GM13976 (cell line): ENCODE measurements at regions not wholly inside any gene's neighbourhood (a gene's known extent, or its start where the extent isn't known, plus 50 kb on each side); places are given as distances from the start of the nearest gene placed in this dataset.
"Not testable (repeated sequence)": the region's sequence is repeated elsewhere in the genome, so short reads cannot be mapped to it uniquely, and the experiment has no call there.

Experiments used
- DNase-seq: peaks from one replicate; pipeline ENCODE4 v3.0.0; 2012; ENCODE audit warnings: low spot score
- in situ Hi-C: fragments of 300-500 bp; cut with MboI; formaldehyde crosslinking; loops from one replicate; pipeline ENCODE4 v1.12.0; 2022; ENCODE audit warnings: low sequenced_read_pairs, mixed read lengths, inconsistent platforms; ENCODE audit not compliant: unreplicated experiment

DNA sequence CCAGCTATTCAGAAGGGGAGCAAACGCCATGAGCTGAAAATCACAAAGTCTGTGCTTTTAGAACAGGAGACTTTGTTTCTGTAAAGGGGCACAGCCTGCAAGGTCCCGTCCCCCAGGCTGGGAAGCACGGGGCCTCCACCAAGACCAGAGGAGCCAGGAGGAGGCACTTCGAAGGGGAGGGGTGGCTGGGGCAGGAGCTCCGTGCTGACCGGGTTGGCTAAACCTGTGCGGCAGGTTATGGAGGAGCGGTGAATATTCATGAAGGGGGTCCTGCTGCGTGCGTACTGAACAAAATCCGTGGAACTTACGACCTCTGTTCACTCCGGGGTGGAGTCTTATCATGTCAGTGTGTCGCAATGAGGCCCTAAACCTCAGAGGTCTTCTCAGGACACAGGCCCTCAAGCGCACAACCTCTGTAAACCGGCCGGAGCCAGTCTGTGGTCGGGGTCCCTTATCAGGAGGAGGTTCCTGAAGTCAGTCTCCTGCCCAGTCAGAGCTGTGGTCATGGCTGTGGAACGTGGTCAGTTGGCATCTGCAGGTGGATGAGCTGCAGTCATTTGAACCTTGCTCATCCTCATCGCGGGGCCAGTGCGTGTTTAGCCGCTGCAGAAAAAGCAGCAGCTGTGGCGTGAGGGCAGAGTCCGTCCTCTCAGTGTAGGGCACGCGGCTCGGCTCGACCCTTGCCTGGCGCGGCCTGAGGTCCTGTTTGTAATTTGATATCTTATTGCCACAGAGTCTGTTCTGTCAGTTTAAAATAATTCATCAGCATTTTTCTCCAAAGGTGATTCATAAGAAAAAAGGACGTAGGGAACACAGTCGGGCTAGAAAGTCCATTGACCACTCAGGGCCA is 5507.7 kb upstream of the TPTE start:
- in situ Hi-C loops, DNase-seq: not testable (repeated sequence)

DNA sequence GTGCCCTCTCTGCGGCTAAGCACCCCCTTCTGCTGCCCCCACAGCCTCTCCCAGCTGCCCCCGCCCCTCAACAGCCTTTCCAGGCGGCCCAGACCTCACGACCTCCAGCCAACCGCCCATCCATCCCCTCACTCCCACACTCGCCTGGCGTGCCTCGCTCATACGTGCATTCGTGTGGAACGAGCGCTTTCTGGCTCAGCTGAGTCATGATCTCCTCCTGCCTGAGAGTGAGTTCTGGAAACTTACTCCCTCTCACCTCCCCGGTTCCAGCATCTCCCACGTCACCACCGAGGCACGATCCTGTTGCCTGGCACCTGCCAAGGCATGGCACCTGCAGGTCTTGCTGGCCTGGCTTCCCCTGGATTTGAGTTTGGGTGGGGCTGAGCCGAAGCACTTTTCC is 5506.2 kb upstream of the TPTE start:
- DNase-seq = not testable (repeated sequence)

DNA sequence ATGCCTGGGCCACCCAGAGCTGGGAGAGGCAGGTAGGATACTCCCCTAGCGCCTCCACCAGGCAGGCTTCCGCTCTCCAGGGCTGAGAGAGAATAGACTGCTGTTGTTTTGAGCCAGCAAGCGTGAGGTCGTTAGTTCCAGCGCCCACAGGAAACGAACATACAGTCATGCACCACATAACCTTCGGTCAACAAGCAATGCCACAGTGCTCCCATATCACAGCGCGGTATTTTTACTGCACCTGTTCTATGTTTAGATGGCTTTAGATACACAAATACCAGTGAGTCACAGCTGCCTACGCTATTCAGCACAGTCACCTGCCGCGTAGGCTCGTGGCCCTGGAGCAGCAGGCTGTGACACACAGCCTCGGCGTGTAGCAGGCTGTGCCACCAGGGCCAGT is 5502.3 kb upstream of the TPTE start:
- in situ Hi-C loops, DNase-seq: not testable (repeated sequence)

More for the DNA sequence above, 5506.2 kb upstream of the TPTE start:
- in situ Hi-C loops = not testable (repeated sequence)

DNA sequence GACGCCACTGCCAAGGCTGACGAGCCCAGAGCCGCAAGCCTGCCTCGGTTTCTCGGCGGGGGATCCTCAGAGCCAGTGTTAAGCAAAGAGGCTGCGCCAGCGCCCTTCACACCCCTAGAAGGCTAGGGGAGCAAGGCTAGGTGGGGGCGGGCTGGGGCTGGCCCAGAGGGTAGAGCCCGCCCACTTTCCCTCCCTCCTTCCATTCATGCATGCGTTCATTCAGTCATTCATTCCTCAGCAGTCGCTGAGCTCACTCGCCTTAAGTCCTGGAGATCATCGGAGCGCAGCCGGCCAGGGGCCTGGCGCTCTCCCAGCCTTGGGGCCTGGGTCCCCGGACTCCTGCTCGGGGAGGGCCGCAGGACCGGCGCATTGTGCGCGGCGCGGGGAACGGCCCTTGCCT is 5499.6 kb upstream of the TPTE start:
- in situ Hi-C loops, DNase-seq: not testable (repeated sequence)

DNA sequence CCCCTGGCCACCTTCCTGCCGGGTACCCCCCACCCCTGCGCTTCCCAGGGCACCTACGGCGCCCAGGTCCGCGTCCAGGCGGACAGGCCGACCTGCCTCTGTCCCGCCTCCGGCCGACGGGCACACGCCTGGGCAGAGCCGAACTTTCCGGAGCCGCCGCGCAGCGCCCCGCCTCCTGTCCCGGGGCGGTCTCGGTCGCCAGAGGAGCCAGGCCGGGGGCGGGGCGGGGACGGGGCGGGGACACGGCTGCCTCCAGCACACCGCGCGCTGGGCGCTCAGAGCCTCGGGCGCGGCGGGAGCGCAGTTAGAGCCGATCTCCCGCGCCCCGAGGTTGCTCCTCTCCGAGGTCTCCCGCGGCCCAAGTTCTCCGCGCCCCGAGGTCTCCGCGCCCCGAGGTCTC is 5499.1 kb upstream of the TPTE start:
- DNase-seq, in situ Hi-C loops: not testable (repeated sequence)

DNA sequence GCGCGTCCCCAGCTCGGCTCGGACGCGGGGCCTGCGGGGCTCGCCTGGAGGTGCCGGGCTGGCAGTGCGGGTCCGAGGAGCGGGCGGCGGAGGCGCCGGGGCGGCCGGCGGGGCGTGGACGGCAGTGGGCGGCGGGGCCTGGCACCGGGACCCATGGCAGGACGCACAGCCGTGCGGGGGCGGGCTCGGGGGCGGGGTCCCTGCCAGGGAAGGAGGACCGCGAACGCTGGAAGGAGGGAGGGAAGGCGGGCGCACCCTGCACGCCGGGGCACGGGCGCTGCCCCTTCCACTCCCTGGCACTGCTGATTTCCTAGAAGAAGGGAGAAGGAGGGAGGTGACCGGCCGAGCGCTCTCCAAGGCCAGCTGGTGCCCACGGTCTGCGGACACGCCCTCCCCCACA is 5498.6 kb upstream of the TPTE start:
- in situ Hi-C loops, DNase-seq: not testable (repeated sequence)

DNA sequence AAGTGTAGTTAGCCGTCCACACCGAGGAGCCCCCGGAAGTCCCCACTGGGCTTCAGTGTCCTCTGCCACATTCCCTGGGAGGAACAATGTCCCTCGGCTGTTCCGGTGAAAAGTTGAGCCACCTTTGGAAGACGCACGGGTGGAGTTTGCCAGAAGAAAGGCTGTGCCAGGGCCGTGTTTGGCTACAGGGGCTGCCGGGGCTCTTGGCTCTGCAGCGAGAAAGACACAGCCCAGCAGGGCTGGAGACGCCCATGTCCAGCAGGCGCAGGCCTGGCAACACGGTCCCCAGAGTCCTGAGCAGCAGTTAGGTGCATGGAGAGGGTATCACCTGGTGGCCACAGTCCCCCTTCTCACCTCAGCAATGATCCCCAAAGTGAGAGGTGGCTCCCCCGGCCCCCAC is 5486.2 kb upstream of the TPTE start:
- in situ Hi-C loops, DNase-seq: not testable (repeated sequence)

DNA sequence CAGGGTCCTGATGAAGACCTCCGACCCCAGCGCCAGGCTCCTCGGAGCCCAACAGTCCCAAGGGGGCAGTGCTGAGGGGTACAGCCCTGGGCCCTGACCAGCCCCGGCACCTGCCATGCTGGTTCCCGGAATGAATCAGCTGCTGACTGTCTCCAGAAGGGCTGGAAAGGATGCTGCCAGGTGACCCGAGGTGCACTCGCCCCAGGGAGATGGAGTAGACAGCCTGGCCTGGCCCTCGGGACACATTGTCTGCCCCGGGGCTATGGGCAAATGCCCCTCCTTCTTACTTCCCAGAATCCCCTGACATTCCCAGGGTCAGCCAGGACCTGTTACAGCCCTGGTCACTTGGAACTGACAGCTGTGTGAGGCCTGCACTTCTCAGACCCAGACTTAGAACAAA is 5485.8 kb upstream of the TPTE start:
- in situ Hi-C loops, DNase-seq: not testable (repeated sequence)

DNA sequence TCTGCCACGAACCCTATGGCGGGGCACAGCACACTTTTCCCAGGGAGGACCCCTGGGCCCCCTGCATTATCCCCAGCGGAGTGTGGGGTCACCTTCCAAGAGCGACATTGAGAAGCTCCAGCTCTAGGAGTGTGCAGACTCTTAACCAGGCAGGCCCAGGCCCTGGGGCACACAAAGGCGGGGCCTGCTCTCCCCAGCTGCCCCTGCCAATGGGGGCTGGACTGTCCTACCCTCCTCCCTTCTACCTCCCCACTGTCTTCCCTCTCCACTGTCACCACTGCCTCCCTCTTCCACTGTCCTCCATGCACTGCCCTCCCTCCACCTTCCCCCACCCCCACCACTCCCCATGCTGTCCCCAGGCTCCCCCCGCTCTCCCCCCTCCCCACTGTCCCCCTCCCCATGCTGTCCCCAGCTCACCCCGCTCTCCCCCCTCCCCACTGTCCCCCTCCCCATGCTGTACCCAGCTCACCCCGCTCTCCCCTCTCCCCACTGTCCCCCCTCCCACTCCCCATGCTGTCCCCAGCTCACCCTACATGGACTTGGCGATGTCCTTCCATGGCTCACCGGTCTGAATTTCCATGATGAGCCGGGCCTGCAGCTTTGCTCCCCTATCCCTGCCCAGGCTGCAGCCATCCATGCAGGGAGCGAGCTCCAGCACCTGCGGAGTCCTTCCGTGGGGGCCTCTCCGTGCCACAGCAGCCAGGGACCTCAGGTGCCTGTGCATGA is 5483.6 kb upstream of the TPTE start:
- DNase-seq = not testable (repeated sequence)

DNA sequence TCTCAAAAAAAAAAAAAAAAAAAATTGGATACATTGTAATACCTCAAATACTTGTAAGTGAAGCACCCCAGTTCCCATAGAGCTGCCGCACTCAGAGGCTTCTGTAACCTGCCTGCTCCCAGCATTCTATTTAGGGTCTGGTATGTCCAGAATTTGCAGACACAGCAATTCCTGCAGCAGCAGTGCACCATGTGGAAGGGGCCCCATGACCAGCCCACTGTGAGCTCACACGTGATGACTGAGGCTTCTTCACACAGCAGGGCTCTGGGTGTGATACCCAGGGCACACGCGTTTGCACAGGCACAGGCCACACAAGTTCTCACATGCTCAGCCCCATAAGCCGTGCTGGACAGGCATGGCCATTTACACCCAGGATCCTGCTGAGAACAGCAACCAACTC is 5481.5 kb upstream of the TPTE start:
- DNase-seq, in situ Hi-C loops: not testable (repeated sequence)

More for the DNA sequence above, 5483.6 kb upstream of the TPTE start:
- in situ Hi-C loops = not testable (repeated sequence)

DNA sequence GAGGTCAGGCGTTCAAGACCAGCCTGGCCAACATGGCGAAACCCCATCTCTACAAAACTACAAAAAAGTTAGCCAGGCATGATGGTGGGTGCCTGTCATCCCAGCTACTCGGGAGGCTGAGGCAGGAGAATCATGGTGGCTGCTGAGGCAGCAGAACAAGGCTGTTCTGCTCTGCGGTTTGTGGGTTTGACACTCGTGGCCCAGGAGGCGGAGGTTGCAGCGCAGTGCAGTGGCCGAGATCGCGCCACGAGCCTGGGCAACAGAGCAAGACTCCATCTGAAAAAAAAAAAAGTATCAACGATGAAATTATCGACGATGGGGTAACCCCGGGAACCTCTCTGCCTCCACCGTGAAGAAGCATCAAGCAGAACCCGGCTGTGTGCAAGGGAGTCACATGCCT is 5478.8 kb upstream of the TPTE start:
- in situ Hi-C loops, DNase-seq: not testable (repeated sequence)

DNA sequence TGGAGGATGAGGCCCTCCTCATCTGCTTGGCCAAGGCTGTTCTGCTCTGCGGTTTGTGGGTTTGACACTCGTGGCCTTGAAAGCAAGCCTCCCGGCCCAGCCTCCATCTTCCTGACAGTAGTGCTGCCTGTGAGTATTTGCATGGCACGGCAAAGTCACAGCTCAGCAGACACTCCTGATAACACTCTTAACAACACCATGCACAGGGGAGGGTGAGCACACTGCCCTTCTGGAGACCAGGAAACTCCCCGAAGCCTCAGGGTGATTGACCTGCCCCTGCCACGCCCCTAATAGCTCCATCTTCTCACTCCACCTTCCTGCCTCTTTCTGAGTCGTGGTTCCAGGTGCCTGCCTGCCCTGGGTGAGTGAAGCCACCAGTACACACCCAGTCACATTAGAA is 5476.6 kb upstream of the TPTE start:
- DNase-seq, in situ Hi-C loops: not testable (repeated sequence)

DNA sequence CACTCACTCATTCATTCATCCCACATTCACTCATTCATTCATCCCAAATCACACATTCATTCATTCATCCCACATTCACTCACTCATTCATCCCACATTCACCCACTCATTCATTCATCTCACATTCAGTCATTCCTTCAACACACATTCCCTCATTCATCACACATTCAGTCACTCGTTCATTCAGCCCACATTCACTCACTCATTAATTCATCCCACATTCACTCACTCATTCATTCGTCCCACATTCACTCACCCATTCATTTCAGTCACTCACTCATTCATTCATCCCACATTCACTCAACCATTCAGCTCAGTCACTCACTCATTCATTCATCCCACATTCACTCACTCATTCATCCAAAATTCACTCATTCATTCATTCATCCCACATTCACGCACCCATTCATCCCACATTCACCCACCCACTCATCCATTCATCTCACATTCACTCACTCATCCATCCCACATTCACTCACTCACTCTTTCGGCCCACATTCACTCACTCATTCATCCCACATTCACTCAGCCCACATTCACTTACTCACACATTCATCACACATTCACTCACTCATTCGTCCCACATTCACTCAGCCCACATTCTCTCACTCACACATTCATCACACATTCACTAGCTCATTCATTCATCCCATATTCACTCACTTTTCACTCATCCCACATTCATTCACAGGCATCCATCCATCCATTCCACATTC is 5469.9 kb upstream of the TPTE start:
- DNase-seq, in situ Hi-C loops: not testable (repeated sequence)

DNA sequence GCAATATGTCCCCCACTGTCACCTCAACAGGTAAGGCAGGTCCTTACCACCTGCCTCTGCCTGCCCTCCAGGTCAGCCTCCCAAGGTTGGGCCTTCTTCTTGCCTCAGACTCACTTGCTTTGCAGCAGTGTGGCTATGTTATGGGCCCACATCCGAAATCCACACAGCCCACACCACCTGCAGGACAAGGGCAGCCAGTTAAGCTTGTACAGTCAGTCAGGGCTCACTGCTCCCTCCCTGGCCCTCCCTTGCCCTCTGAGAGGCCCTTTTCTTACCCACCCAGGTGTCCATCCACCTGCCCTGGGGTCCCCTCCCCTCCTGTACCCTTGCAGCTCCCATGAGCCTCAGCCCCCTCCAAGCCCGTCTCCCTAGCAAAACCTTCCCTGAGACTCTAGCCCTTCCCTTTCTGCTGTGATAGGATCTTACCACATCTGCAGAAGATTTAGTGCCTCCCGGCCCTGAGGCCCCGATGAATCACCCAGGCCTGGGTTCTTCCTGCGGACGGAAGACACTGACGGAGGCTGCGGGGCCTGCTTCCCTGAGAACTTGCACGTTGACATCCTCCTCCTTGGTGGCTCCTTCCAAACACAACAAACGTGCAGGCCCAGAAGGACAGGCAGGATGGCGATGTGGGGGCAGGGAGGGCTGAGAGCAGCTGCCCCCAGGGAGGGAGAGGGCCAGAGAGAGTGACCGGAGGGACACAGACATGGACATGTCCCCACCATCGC is 5466.2 kb upstream of the TPTE start:
- DNase-seq, in situ Hi-C loops: not testable (repeated sequence)

DNA sequence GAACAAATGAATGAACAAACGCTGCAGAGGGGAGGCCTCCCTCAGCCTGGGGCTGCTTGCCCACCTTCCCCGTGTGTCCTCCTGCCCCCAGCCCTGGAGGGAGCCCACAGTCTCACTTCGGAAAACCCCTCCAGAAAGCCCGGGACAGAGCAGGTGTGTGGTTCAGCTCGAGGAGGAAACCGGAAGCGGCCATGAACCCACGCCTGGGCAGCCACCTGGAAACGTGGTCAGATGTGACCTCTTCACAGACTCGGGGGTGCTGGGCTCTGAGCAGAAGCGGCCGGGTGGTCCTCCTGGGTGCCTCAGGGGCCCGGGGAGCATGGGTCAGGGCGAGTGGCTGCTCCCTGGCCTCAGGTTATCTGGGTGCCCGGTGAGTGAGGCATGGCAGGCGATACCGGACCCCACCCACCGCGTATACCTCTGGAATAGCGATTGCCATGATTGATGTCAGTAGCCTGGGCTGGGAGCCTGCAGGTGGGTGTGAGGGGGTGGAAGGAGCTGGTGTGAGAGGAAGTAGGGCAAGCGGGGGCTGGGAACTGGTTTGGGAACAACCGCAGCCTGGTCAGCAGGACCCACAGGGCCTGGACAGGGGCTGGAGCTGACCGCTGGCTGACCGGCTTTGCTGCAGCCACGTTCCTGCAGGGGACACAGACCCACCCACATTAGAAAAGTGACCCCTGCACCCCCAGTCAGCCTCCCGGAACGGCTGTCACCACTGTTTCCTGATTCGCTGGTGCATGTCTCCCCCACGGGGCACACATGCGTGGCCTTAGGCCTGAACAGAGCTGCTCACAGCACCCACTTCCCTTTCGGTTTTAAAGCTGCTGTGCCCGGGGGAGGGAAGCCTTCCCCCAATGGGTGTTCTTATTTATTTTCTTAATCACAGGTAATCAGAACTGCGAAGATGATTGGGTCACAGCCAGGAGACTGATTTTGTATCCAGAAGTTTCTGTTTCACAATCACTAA is 5465.1 kb upstream of the TPTE start:
- DNase-seq, in situ Hi-C loops: not testable (repeated sequence)

DNA sequence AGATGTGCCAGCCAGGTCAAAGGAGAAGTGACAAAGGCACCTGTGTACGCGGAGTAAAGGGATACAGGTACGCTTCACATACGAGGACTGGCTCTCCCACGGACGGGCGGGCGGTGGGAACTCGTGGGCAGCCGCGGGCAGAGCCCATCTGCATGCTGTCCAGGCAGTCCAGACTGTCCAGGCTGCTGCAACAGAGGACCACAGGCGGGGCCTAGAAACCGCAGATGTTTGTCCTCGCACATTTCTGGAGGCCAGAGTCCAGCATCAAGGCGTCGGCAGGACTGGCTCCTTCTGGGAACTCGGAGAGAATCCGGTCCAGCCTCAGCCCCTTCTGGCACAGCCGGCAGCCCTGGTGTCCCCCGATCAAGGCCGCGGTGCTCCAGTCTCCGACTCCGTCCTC is 5464.3 kb upstream of the TPTE start:
- in situ Hi-C loops, DNase-seq: not testable (repeated sequence)

DNA sequence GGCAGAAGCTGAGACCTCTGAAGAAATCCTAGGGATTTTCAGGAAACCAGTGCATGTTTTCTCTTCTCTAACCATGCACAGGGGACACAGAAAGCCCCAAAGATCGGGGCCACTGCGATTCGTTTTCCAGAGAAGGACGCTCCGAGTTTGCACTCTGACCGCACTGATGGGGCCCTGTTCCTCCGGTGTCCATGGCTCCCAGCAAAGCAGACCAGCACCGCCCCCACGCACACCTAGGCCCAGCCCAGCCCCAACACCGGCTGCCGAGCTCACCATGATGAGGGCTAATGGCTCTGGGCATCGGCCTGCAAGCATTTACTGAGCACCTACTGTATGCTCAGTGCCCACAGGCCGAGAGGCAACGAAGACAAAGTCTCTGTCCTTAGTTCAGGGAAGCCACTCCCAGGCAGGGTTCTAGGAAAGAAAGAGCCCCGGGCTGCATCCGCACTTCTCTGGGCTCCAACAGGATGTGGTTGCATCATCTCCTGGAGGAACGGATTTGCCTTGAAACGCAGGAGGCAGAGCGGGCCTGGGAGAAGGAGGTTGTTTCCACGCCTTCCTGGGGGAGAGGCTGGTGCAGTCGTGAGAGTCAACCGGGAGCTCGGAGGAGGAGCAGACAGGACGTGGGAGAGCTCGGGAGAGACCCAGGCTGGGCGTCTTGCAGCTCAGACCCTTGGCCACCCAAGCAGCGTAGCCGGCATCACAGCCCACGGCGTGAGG is 5460.9 kb upstream of the TPTE start:
- in situ Hi-C loops = not testable (repeated sequence)

More for the DNA sequence above, 5460.9 kb upstream of the TPTE start:
- DNase-seq = not testable (repeated sequence)
